Non-pigmented ciliary epithelial cell (primary cell): ENCODE measurements at regions not wholly inside any gene's neighbourhood (a gene's known extent, or its start where the extent isn't known, plus 50 kb on each side); places are given as distances from the start of the nearest gene placed in this dataset.
"Not testable (repeated sequence)": the region's sequence is repeated elsewhere in the genome, so short reads cannot be mapped to it uniquely, and the experiment has no call there.

Experiments used
- DNase-seq: peaks from one replicate; pipeline ENCODE4 v3.0.0-alpha.2; 2010; ENCODE audit warnings: low read depth

- DNase-seq: no peak
Observed at GRCh38 chr2:187206071-187206470, 242.0 kb downstream of the CALCRL start.

- DNase-seq: no peak
Observed at GRCh38 chr2:187198136-187198535, 249.9 kb downstream of the CALCRL start.

GRCh38 chr2:187194049-187194448, 254.0 kb downstream of the CALCRL start:
- no peak for DNase-seq

GRCh38 chr2:187188783-187189631, 259.0 kb downstream of the CALCRL start:
- DNase-seq: no peak

GRCh38 chr2:187187519-187187918, 260.5 kb downstream of the CALCRL start:
- no peak for DNase-seq

- DNase-seq: no peak
Observed at GRCh38 chr2:187180529-187180928, 267.5 kb downstream of the CALCRL start.

GRCh38 chr2:187178876-187179275, 269.2 kb downstream of the CALCRL start:
- DNase-seq: not testable (repeated sequence)

- DNase-seq: no peak
Observed at GRCh38 chr2:187177253-187177652, 270.8 kb downstream of the CALCRL start.

- no peak for DNase-seq
Observed at GRCh38 chr2:187174582-187174981, 273.5 kb downstream of the CALCRL start.

- DNase-seq: no peak
Observed at GRCh38 chr2:187171318-187171717, 276.7 kb downstream of the CALCRL start.

- DNase-seq: no peak
Observed at GRCh38 chr2:187169864-187170263, 278.2 kb downstream of the CALCRL start.

- DNase-seq: no peak
Observed at GRCh38 chr2:187168720-187169713, 279.0 kb downstream of the CALCRL start.

- no peak for DNase-seq
Observed at GRCh38 chr2:187167491-187167890, 280.6 kb downstream of the CALCRL start.

GRCh38 chr2:187165936-187166610, 282.0 kb downstream of the CALCRL start:
- DNase-seq: no peak

GRCh38 chr2:187158452-187158851, 289.6 kb downstream of the CALCRL start:
- no peak for DNase-seq

- DNase-seq: no peak
Observed at GRCh38 chr2:187157046-187157445, 291.0 kb downstream of the CALCRL start.

- DNase-seq: no peak
Observed at GRCh38 chr2:187155476-187155875, 292.6 kb downstream of the CALCRL start.

- DNase-seq: no peak
Observed at GRCh38 chr2:187150670-187151069, 297.4 kb downstream of the CALCRL start.

GRCh38 chr2:187148059-187148714, 299.2 kb upstream of the ZSWIM2 start:
- no peak for DNase-seq

- DNase-seq: no peak
Observed at GRCh38 chr2:187143537-187143936, 294.6 kb upstream of the ZSWIM2 start.

GRCh38 chr2:187139469-187139868, 290.5 kb upstream of the ZSWIM2 start:
- DNase-seq: no peak

GRCh38 chr2:187138265-187138664, 289.3 kb upstream of the ZSWIM2 start:
- no peak for DNase-seq
